HG03045 (cell line): ENCODE measurements at regions not wholly inside any gene's neighbourhood (a gene's known extent, or its start where the extent isn't known, plus 50 kb on each side); places are given as distances from the start of the nearest gene placed in this dataset.

Source experiments
- ATAC-seq: cut with Tn5 transposase; IDR thresholded peaks from one replicate; pipeline ENCODE4 v1.9.1; 2021; ENCODE audit warnings: mild to moderate bottlenecking, moderate library complexity; ENCODE audit not compliant: unreplicated experiment

DNA sequence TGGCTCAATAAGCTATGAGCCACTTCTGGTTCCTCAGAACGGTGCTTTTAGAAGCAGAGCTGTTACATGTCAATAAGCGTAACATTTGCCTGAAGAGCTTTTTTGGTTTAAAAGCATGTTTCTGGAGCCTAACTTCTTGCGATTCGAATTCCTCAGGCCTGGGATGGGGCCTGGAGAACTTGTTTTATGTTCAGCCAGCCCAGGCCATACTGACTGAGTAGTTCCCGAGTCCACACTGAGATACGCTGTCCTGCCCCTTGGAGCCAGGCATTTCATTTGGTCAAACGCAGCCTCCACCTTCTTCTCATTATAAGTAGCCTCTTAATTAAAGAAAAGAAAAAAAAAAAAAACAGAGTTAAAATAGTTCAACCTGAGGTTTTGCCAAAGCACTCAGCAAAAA lies 260.6 kb upstream of the ANKRD55 start:
- ATAC-seq = no peak

DNA sequence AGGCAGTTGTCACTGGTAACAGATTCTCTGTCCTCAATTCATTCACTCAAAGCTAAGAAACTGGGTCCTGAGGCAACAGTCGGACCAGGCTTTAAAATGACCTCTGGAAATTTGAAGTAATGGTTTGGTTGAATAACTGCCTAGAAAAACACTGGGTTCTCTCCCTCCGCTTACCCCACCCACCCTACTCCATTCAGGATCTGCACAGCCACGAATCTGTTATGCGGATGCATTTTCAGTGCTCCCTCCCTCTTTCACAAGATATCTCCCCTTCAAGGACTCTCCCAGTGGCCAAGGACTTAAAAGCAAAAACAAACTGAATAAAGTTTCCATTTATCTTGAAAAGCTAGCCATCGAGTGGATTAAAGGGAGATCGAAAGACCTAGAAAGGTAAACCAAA lies 260.2 kb upstream of the ANKRD55 start:
- no peak for ATAC-seq

DNA sequence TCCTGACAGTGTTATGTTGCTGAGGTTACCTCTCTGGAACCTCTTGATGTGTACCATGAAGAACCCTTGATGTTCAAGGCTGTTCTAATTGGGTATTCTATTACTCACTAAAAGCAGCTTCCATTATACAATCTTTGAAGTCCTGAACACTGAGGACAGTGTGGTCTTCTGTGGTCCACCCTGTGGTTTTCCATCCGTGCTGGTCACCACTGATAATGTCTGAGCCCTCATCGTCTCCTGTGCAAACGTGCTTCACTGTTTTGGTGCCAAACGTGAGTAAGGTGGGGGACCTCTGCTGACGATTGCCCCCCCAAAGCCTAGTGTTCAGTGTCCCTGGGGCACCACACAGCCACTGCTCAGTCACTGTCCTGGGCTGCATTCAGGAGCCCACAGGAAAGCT lies 259.7 kb upstream of the ANKRD55 start:
- ATAC-seq = no peak

DNA sequence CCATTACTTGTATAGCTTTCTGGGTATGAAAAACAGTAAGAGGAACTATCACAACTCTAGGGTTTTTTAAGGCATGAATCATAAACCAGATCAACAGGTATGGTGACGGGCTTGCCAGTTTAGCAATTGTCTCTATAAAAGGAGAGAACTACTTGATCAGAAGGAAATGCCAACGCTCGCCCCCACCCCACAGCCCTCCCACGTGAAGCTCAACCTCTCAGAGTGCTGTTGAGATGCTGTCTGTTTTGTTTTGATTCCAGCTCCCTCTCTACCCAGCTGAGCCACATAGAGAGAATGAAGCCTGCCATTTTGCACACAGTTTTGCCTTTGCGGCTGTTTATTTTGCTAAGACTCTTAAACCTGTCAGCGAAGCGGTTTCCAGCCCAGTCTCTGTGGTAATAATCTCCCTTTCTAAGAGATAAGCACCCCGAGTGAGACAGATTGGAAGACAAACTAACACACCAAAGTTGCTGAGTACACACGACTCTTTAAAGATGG lies 257.9 kb upstream of the ANKRD55 start:
- no peak for ATAC-seq

DNA sequence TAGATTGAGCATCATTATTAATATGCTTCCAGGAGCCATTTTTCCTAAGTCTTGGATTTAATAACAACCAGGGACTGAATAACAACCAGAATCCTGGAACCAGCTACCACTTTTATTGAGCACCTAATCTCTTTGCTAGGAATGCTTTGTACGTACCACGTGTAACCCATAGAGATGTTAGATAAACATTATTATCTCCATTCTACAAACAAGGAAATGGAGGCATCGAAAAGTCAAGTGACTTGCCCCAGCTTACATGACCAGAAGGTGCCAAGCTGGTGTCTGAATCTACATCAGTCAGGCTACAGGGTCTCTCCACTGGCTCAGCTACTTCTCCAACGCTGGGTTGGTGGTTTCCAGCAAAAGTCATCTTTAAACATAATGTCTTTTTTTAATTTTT lies 256.1 kb upstream of the ANKRD55 start:
- no peak for ATAC-seq

DNA sequence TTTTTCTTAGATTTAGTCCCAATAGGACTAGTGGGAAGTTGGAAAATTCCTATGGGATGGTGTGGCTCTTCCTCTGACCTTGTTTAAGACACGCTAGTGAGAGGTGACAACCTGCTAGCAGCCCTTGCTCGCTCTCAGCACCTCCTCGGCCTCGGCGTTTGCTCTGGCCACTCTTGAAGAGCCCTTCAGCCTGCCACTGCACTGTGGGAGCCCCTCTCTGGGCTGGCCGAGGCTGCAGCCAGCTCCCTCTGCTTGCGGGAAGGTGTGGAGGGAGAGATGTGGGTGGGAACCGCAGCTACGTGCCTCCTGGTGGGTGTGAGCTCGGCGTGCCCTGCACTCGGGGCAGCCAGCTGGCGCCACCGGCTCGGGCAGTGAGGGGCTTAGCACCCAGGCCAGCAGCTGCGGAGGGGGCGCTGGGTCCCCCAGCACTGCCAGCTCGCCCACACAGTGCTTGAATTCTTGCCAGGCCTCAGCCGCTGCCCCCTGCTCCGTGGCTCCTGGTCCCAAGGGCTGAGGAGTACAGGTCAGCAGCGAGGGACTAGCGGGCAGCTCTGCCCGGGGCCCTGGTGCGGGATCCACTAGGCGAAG lies 254.5 kb upstream of the ANKRD55 start:
- ATAC-seq = no peak

DNA sequence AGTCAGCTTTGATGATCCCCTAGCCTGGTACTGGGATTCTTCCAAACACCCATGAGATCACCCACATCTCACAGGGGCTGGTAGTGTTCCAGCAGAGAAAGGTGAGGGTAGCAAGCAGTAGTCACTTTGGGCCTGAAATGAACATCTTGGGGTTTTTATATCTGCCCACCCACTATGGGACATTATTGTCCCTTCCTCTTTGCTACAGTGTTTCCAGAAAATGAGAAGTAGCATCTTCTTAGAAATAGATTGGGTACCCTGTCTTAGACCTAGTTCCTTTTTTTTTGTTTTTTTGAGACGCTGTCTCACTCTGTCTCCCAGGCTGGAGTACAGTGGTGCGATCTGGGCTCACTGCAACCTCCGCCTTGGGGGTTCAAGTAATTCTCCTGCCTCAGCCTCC lies 249.2 kb upstream of the ANKRD55 start:
- no peak for ATAC-seq

DNA sequence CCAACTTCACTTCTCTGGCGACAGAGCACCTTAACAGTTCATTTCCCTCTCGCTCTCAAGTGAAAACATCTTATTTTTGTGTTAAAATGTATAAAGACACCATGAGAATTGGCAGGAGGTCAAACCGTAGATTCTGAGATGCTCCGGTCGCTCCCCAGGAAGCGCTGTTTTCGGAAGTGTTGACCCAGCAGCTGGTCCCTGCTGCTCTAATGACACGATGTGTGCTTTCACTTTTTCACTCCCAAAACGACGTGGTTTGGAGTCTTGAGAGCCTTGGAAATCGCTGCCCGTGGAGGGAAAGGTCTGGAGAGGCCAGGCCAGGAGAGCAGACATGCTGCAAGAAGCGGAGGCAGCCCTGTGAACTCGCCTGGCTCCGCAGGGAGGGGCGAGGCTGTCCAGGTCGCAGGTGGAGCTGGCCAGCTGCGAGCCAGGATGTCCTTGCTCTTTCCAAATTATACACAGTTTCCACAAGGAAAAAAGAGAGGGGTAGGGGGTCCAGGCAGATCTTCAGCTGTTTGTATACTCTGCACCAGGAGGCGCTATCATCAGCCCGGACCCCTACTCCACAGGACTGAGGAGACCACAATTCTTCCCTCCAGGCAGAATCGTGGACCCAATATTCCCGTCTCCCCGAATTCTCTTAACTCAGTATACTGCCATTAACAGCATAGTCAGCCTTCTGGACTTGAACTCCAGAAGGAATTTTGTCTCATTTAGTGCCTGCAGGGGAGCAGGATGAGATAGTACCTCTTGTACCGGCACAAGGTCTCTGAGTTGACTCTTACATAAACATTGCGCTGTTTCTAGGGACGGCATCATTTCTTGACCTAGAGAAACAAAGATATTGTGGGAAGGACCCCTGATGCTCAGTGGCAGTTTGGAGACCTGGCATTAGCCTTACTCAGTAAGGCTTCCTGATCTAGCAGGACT lies 248.6 kb upstream of the ANKRD55 start:
- no peak for ATAC-seq

DNA sequence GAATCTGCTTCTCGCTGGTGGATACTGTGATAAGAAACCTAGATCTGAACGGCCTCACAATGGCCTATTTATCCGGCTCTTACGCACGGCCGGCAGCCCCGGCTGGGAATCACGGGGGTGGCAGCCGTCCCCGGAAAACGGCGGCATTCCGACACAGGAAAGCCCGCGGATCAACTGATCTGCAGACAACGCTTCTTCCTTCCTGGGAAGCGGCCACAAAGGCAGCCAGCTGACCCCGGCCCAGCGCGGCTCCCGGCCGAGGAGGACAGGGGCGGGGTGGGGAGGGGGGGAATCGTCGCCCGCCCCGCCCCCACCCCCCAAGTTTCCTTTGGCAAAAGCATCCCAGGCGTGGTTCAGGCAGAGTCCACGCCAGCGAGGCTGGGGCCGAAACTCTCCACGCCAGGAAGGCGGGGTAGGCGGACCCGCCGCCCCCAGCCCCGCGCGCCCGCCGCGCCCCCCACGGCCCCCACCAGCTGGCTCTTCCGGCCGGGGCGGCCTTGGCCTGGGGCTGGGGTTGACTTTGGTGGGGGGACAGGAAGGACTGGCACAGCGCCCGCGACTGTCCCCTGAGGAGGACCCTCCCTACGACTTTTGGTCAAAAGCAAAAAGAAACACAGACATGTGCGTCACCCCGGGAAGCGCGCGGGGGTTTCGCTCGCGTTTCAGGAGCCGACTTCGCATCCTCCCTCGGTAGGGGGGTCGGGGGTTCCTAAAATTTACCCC lies 247.7 kb upstream of the ANKRD55 start:
- ATAC-seq = peak; percentile 10

DNA sequence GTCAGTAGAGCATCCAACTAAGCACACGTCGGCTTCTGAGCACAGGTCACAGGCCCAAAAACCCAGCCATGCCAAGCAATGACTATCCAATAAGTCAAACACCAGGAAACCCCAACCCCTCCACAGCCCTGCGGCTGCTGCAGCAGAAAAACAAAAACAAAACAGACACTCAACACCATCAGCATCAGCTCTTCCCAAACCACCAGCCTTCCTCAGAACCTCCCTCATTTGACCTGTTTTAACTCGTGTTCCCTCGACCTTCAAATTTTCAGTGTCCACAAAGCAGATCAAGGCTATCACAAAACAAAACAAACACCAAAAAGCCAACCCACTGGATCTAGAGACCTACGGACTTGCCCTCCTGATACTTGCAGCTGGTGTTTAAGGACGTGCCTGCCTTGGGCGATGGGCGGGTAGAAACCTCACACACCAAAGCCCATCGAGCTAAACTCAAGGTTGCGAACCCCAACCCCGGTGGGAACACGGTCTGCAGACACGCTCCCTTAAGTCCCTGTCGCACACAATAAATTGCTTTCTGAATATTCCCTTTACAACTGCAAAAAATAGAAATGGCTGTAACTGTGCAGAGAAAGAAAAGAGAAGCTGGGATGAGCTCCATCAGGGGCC lies 247.1 kb upstream of the ANKRD55 start:
- peak; percentile 40 for ATAC-seq

DNA sequence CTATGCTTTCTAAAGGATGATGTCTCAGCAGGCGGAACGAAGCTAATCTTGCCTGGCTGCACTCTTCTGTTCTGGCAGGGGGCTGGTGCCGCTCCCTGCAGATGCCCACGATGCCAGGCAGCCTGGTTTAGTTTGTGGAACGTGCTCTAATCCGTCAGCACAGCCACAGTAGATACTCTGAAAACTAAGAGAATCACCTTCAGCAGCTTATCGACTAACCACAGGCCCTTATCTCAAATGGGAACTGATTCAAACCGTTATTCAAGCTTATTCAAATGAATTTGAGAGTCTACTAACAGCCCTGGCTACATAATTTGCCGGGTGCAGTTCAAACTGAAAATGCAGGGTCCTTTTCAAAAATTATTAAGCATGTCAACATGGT lies 246.6 kb upstream of the ANKRD55 start:
- peak; percentile 31 for ATAC-seq

DNA sequence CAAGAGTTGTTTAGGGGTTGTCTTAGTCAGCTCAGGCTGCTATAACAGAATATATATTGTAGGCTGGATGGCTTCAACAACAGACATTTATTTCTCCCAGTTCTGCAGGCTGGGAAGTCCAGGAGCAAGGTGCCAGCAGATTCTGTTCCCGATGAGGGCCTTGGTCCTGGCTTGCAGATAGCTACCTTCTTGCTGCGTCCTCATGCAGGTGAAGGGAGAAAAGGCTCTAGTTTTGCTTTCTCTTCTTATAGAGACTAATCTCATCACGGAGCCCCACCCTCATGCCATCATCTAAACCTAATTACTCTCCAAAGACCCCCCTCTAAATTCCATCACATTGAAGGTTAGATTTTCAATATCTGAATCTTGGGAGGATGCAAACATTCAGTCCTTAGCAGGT lies 246.0 kb upstream of the ANKRD55 start:
- ATAC-seq = no peak

DNA sequence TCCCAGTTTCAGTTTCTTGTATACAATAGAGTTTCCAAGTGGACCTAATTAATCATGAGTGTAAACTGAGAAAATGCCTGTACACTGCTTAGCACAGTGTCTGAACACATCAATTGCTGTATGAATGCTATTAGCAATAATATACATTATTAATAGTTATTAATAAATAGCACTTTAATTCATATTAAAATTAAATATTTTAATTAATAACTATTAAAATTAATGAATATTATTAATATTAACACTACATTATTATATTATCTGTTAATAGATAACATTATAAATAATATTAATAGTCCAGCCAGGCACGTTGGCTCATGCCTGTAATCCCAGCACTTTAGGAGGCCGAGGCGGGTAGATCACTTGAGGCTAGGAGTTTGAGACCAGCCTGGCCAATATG lies 244.9 kb upstream of the ANKRD55 start:
- no peak for ATAC-seq

DNA sequence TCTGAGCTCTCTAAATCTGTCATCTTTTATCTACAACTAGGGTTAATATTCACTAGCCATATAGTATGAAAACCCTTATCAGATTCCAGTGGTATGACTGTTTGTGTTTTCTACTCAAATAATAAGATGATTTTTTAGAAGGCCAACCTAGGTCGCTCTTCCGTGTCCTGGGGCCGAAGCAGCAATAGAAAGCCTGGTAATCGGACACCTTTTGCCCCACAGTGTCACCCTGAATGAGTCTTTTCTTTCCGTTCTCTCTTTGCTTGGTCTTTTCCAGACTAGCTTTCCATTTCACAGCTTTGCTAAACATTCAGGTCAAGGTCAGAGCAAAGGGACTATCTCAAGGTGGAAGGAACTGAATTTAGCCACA lies 243.3 kb upstream of the ANKRD55 start:
- ATAC-seq = no peak

DNA sequence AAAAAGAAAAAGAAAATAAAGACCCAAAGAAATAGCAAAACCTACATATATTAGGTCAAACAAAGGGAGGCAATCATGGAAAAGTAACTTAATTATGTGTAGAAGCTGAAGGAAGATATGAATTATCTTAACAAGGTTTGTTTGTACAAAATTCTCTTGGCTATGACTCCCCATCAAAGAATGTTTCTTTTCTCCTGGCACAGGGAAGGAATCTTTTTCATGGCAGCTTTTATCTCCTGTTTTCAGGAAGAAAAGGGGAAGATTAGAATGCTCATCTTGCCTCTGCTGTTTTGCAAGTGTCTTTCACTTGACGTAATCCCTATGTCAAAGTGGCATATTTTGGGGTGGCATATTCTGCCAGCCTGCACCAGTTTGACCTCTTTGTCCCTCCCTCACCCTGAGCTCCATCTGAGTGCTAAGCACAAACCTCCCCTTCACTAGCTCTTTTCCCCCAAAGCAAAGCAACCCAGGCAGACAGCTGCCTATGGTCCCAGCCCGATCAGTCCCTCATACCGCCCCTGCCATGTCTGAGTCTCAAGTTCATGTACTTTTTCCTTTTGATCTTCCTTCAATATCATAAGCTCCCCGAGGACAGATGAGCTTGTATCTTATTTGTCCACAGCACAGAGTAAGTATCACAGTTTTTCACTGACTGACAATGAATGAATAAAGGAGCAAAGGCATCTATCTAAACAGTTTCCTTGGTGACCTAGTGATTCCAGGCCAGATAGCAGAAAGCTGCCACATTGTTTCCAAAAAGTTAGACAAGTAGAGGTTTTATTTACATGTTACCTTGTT lies 242.8 kb upstream of the ANKRD55 start:
- ATAC-seq = no peak

DNA sequence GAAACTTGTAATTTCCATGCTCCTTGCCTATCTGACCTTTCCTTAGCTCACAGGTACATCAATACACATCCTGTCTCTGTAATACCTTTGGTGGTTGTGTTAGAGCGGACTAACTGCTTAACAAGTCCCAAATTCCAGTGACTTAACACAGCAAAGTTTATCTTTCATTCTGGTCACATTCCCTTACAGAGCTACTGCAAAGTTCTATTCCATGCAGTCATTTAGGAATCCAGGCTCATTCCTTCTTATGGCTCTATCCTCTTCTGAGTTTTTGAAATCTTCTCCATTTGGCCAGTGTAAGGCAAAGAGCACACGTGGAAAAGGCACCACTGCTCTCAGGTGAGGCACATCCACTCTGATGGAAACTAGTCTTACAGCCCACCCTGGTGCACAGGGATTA lies 238.6 kb upstream of the ANKRD55 start:
- ATAC-seq = no peak

DNA sequence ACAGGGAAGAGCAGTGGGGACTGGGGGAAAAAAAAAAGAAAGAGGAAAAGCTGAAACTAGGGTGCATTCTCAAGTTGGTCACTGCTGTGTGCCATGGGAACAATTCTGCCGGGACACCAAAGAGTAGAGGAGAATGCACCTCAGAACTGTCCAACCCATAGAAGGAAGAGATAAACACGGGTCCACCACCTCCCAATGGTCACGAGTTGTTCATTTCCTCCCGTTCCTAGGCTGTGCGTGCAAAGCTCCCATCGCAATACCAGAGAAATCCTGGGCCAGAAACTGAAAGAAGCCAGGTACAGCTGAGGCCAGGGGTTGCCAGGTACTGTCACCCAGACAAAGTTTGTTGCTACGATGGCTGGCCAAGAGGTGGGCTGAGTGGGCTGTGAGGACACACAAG lies 236.9 kb upstream of the ANKRD55 start:
- no peak for ATAC-seq

DNA sequence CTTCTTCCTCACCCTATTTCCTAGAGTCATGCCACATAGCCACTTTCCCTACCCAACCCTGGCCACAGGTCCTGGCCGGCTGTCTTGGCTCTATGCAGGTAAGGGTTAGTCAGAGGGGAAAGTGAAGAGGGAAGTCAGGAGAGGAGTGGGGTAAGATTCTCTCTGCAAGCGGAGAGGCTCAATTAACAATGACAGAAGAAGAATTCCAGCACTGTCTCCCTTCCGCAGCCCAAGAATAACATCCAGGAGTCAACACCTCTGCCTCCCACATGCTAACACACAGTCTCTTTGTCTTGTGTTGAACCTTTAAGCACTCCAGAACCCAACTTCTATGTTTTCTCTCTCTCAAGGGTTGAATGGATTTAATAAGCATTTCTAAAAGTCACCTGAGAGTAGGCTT lies 235.1 kb upstream of the ANKRD55 start:
- ATAC-seq = no peak

DNA sequence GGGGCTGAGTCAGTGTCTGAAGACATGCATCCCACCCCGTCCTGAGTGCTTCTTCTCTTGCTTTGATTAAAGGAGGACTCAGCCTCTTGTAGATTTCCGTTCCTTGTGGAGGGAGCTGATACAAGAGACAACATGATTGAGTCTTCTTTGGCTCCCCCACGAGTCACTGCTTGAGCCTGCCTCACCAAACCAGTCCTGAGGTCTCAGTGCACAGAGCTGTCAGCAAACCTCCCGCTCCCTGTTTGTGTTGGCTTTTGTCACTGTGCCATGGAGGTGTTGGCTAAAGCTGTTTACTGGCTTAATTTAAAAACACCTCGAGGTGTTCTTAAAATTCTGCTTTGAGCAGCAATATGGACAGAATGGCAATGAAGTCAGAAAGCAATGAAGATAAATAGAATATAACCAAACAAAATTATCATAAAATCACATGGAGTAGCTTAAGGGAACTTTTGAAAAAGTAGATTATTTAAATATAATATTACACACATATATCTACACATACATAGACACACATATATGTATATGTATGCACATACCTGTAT lies 234.1 kb upstream of the ANKRD55 start:
- no peak for ATAC-seq

DNA sequence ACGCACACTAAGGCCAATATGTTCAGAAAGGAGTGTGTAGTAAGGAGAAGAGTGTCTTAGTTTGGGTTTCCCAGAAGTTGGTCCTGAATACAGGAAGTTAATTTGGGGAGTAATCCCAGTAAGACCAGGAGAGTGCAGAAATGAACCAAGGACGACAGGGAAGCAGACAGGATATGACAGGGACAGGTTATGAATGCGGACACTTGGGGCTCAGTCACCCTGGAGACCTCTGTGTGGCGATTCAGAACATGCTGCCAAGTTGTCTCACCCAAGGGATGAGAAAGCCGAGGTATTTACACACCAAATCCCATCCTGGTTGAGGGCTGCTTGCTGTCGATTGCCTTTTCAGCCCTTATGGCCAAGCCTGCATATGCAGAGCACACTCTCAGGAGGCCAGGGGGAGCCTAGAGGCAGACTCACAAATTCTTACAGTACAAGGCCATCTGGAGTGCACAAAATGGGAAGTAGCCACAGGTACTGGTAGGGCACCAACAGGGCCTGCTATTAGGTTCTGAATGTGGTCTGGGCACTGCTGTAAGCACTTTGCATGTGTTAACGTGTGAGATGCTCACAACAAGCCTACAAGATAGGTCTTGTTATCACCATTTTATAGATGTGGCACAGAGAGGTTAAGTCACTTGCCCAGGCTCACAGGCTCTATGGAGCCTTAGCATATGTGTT lies 233.1 kb upstream of the ANKRD55 start:
- ATAC-seq = no peak
